ENCODE measurements at regions not wholly inside any gene's neighbourhood (a gene's known extent, or its start where the extent isn't known, plus 50 kb on each side); places are given as distances from the start of the nearest gene placed in this dataset.

DNA sequence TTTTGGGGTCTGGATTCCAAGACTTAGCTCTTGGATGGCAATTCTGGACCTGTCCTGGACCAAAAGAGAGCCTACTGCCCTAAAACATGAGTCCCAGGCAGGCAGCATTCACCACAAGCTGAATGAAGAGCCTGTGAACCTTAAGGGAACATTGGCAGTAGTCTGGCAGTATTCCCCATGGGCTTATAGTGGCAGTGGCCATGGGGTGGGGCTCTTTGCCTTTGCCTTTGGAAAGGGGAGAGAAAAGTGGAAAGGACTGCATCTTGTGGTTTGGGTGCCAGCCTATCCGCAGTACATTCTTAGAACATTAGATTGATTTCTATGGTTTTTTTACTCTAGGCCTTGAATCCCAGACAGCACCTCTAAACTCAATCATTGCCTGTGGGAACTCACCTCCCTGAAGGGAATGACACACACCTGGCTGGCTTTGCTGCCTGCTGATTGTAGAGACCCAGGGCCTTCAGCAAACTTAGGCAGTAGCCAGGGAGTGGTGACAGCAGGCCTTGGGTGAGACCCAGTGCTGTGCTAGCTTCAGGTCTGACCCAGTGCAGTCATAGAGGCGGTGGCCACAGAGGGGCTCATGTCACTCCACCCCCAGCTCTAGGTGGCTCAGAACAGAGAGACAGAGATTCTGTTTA is 216.3 kb downstream of the CETN3 start:
- DNase-seq (ENCODE audit: low read depth, low spot score): no peak

DNA sequence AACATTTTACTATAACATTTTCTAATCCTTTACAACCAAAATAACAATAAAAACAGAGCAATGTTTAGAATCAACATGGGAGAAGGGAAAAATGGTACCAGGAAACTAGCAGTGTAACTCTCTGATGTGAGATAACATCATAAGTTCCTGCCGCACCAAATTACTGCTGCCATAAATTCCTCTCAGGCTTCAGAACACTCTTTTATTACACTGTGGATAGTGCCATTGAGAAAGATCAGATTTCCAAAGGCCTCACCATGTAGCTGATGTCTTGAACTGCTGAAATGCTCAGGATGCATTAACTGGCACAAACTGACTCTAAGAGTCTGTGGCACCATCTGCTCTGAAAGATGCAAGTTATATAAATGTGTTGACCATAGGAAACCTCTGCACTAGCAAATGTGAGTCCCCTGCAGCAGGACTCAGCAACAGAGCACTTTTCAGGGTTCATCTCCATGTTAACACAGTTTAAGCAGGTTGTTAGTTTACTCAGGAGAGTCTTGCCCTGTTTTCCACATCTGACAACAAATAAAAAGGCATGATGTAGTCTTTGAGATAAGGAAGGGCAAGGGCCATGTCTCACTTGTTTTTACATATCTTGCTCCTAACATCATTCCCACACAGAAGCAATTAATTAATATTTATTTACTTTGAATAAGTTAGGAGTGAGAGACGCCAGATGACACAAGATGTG is 218.1 kb downstream of the CETN3 start:
- DNase-seq (ENCODE audit: low read depth, low spot score): no peak

DNA sequence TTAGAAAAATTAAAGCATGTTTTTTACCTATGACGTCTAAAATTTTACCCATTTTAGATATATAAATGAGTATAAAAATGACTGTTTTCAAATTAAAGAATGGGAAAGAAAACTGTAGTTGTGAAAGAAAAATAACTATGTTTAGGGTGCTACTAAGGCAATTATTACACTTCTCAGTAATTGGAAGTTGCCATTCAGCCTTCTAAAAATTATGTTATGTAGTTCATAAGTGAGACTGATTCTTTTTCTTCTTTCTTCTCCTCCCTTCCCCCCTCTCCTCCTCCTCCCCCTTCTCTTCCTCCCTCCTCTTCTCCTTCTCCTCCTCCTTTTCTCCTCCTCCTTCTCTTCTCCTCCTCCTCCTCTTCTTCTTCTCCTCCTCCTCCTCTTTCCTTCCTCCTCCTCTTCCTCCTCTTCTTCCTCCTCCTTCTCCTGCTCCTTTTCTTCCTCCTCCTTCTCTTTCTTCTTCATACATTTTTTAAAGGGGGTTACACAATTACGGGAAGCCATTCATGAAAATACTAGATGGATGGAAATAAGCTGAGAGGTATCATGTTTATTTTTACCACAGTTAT is 223.6 kb downstream of the CETN3 start:
- no peak for DNase-seq (ENCODE audit: low read depth, low spot score)

DNA sequence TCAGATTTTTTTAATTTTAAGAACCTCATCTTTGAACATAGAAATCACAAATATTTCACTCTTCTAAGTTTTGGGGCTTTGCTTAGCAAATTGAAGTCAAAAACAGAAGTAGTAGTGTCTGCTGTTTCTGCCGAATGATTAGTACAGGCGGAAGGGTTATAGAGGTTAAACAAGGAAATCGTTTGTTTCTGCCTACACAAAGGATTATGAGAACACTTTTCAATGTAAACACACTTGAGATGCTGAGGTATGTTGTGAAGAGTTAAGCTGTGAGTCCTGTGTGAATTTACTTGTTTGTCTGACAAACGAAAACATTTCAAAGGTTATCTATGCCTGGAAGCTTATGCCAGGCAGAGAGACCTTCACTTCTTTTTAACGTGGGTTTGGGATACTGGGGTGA is 224.8 kb downstream of the CETN3 start:
- no peak for DNase-seq (ENCODE audit: low read depth, low spot score)

DNA sequence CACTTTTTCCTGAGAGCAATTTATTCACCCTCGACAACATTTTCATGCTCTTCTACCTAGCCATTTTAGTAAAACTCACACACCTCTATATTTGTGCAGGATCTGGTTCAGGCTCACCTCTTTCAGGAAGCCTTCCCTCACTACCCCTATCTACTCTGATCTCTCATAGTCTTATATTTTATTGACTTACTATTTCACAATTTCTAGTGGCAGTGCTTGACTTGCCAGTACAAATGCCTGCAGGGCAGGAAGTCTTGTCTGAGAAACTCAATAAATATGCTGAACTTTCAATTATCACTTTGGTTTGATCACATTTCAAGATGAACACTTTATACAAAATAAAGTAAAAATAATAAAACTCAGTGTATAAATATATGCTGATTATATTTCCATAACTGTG is 226.8 kb downstream of the CETN3 start:
- no peak for DNase-seq (ENCODE audit: low read depth, low spot score)

DNA sequence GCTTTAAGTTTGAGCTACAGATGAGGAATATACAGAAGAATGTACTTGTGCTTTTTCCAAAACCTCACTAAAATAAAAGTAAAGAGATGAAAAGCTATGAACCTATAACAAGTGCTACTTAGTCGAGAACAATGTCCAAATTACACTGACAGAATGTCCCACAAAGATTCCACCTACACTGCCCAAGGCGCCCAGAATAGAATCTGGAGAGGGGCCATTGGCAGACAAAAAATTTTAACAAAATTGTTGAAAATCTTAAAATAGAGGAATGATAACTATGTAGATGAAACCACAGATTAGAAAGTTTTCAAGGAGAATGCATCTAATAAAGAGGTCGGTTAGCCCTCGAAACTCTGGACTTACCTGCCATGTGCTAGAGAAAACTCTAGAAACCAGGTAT is 235.3 kb downstream of the CETN3 start:
- no peak for DNase-seq (ENCODE audit: low read depth, low spot score)

DNA sequence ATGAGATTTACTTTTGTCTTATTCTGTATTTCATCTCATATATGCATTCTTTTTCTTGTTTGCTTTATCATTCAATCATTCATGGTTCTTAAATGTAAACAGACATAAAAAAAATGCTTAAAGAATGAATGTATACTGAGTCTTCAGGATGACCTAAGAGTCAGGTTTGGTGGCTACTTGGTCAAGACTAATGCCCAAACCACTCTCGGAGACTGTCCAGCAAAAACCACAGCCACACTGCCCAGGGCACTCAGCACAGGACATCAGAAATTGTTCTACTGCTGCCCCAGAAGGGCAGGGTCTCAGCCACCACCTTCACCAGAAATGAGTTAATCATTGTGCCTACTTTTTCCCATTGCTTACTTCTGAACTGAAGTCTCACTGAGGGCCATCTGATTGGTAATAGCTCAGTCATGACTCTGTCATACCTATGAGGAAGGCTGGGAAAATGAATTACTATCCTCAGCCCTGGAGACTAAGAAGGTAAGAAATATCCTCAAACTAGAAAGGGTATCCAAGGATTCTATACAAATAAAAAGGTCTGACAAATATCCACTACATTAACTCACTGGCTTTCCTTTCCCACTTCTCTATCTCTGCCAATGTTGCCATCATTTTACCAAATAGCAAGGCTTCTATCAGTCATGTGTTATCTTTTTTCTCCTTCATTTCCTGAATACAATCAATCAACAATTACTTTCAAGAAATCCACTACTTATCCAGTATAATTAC is 236.1 kb downstream of the CETN3 start:
- no peak for DNase-seq (ENCODE audit: low read depth, low spot score)

DNA sequence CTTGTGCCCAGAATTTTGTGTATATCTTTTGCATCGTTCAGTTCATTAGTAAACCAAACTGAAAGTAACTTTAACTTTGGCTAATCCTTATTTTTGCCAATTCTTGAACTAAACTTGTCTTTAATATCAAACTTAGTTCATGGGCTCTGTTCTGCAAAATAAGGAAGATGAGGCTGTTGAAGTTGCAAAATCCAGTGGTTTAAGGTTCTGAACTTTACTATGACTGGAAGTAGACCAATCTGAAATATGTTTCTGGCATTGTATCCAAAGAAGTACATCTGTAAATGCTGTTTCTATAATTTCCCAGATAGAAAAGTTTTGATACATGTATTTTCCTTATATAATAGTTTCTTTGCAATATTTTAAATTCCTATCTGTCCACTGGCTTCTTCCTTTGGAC is 238.1 kb downstream of the CETN3 start:
- no peak for DNase-seq (ENCODE audit: low read depth, low spot score)

DNA sequence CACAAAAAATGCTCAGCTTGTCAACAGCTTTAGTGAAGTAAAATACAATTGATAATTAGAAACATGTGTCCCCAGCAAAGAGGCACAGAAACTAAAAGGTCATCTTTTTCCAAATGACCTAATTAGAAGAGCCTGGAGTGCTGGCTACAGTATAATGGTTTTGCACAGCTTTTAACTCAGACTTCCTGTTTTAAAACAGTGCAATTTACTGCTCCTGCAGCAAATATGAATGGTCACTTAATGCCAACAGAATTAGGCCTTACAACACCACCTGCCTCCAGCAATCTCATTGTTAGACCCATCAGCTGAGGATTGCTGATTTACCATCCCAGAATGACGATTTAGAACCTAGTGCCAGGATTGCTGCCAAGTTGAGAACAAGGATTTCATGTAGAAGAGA is 239.3 kb downstream of the CETN3 start:
- no peak for DNase-seq (ENCODE audit: low read depth, low spot score)

DNA sequence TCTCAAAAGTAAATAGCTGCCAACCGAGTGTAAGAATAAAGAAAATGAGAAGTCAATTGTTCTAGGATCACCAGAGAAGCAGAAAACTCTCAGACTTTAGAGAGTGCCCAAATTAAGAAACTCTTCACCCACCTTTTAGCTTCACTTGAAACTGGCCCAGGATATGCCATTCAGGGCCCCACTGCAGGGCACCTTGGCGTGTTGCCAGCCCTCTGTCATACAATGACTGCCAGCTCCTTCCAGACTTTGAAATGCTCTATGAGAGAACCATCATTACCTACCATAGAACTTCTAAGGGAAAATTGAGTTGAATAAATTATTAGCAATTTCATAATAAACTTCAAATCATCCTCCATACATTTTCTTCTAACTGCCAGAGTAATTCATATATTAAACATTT is 240.5 kb downstream of the CETN3 start:
- DNase-seq (ENCODE audit: low read depth, low spot score): no peak

DNA sequence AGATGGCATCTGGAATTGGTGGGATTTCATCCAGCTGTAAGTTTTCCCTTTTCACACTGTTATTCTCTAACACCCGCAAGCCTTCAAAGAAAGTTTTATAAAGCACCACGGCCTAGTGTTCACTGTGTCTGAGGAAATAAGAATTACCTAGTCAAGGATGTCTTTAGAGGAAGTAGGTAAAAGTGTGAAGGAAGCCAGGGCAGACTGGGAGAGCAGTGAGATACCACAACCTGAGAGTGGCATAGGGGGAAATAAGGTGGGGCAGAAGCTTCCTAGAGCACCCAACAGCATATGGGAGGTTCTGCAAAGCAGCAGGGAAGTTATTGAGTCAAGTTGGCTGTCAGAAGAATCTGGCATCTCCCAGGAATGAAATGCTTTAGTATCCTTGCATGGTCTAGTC is 241.2 kb downstream of the CETN3 start:
- no peak for DNase-seq (ENCODE audit: low read depth, low spot score)

DNA sequence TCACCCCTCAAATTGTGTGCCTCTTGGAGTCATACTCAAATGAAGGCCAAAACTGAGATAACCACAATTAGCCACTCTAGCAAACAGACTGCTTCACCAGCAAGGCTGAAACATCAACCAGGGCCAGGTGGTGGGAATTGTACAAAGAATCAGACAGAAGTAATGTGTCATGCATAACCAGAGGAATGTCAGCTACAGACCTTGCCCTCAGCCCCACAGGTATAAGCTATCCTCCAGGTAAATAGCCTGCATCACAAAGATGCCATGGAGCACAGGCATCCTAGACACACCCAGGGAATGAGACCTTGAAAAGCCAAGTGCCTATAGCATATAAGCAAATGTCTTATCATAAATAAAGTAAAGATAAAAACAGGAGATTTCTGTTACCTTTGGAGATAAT is 242.7 kb downstream of the CETN3 start:
- no peak for DNase-seq (ENCODE audit: low read depth, low spot score)

DNA sequence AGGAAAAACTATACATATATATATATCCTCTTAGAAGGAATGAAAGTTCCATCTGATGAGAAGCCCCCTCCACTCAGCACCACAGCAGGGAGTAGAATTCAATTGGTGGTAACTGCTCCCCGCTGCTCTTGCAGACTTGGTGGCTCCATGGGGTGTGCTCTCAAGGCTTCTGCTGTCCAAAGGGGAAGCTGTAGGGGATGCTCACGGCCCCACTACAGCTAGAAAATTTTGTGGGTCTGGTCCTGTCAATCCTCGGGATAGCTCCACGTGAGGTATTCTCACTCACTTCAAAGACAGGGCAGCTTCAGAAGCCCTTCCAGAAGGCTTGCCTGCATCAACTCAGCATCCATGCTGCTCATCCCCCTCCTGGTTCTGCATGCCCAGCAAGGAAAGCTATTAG is 247.2 kb downstream of the CETN3 start:
- DNase-seq (ENCODE audit: low read depth, low spot score): no peak

DNA sequence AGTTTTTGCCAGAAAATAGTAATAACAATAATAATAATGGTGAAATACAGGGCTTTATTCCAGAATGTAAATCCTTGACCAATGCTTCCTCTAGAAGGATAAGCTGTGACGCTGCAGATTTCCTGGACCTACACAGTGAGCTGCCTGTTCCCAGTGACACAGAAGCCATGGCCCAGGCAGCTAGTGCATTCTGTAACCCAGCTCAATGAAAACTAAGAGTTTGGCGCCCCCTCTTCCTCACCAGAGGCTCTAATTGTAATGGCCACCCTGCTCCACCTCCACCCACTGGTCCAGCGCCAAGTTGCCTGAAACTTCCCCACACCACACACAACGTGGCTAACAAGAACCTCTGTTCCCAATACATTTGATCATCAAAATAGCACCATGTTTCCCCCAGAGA is 248.1 kb downstream of the CETN3 start:
- DNase-seq (ENCODE audit: low read depth, low spot score): no peak

DNA sequence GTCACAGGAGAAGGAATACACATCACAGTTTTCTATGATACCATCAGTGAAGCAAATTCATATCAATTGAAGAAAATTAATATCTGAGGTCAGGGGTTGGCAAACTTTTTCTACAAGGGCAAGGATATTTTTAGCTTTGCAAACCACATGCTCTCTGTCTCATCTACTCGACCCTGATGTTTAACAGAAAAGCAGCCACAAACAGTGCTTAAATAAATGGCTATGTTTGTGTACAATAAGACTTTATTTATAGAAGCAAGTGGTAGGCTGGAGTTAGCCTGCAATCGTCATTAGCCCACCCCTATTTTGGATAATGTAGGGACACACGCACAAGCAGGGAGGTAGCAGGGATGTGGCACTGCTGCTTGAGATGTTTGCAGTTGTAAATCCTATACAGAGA is 251.4 kb downstream of the CETN3 start:
- no peak for DNase-seq (ENCODE audit: low read depth, low spot score)

DNA sequence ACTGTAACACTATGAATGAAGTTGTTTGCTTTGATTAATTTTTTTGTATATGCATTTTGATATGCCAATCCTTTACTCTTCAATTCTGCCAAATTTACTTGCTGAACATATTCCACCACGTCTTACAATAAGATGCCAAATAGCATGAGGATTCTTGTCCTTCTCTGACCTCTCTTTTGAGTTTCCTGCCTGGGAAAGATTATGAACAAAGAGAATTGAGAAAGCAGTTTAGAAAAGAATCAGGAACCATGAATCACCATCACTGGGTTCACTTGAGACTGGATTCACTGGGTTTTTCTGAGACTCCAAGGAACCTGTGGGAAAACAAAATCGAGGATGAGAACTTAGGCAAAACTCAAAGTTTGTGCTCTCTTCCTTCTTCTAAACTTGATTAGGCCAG is 256.5 kb downstream of the CETN3 start:
- DNase-seq (ENCODE audit: low read depth, low spot score): no peak

DNA sequence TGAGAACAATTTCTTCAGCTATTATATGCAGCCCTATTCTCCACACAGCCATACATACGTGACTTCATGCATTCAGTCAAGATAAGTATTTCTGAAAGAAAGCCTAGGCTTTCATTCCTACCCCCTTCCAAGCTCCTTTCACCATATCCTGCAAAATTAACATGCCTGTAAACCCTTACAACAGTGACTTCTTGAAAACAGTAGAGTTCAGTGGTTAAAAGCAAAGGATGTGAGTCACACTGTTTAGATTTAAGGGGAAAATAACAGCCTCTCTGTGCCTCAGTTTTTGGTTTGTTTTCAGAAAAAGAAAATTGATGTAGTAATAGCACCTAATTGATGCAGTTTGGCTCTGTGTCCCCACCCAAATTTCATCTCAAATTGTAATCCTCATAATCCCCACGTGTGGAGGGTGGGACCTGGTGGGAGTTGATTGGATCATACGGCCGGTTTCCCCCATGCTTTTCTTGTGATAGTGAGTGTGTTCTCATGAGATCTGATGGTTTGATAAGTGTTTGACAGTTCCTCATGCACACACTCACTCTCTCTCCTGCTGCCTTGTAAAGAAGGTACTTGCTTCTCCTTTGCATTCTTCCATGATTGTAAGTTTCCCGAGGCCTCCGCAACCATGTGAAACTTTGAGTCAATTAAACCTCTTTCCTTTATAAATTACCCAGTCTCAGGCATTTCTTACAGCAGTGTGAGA is 264.8 kb downstream of the CETN3 start:
- DNase-seq (ENCODE audit: low read depth, low spot score): no peak

DNA sequence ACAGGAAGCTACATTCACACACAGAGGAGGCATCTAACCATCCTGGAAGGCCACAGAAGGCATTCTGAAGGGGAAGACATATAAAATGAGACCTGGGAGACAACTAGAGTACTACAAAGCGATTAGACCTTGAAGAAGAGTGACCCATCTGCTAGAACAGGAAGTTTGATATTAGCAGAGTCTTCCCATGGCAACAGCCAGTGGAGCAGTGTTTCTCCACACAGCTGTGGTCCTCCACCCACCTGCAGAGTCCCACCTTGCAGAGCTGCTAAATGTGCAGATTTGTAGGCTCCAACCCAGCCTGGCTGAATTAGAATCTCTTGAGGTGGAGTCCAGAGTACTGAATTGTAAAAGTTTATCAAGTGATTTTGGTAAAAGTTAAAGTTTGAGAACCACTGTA is 267.0 kb downstream of the CETN3 start:
- DNase-seq (ENCODE audit: low read depth, low spot score): no peak

DNA sequence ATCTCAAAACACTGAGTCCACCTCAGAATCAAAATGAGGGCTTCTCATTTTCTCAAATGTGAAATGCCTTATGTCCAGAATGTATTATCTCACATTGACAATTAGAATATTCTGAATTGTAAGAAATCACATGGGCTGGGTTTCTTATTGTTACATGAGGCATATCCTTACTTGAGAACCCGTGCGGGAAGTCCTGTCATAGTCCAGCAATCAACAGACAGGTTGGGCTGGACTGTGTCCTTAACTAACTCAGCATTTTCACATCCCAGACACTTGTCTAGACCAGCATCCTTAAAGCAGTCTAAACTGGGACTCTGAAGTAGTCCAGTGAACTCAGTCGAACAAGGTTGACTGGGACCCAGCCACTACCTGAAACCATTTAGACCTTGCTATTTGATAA is 267.6 kb downstream of the CETN3 start:
- DNase-seq (ENCODE audit: low read depth, low spot score): no peak

DNA sequence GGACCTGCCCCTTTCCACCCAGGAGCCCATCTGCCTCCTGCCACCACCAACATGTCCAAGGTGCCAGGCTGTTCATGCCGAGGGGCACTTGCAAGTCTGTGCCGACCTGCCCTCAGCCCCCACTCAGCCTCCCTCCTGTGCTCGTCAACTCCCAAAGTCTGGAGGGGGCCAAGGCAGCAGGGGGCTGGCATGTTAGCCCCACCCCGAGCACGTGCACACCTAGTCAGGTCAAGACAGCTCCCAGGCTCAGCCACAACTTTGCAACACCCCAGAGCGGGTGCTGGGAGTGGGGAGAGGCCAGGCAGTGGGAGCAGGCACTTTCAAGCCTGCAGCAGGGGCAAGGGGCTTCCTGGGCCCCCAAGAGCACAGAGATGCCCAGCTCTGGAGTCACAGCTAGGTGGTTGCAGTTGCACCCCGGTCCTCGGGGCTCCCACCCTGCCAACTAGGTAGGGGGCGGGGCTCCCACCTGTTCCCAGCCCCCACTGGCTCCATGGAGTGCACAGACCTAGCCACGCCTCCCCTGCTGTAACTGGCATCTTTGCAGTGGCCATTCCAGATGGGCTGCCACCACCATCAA is 272.5 kb downstream of the CETN3 start:
- no peak for DNase-seq (ENCODE audit: low read depth, low spot score)

DNA sequence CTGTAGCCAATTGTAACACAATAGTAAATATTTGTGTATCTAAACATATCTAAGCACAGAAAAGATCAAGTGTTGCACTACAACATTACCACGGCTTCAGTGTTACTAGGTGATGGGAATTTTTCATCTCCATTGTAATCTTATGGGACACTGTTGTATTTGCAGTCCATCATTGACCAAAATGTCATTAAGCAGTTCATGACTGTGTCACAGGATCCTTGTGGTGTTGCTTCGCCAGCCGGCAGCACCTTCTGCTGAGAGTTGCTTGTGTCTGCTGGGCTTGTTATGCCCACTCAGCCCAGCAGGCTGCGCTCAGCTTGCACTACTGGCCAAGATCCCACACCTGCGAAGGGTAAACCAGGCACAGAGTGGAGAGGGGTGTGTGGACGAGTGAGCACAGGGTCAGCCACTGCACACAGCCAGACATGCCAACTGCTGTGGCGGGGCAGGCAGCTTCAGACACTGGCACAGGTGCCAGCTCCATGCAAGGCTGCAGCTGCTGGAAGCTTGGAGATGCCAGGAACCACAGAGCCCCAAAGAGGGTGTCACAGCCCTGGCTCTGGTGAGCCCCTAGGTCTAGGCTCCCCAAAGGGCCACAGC is 273.7 kb downstream of the CETN3 start:
- no peak for DNase-seq (ENCODE audit: low read depth, low spot score)

Measured in smooth muscle cell of the brain vasculature (primary cell).